Cardiac fibroblast (primary cell): ENCODE measurements at regions not wholly inside any gene's neighbourhood (a gene's known extent, or its start where the extent isn't known, plus 50 kb on each side); places are given as distances from the start of the nearest gene placed in this dataset.
A peak's percentile ranks its signal among the peaks of the same experiment; 100 is the strongest.

Experiments used
- DNase-seq, 2 donors: peaks; one replicate each; pipeline versions ENCODE4 v3.0.0 to v3.0.0-alpha.2; 2010; ENCODE audit warnings: low read depth in 2 of 2
- H3K4me3 ChIP-seq, 2 donors: replicated peaks in 1 of 2; 1 replicate in 1 of 2; 2 replicates in 1 of 2; pipeline ENCODE4 v1.5.1; 2011; ENCODE audit warnings: low read depth in 2 of 2, low read length in 2 of 2, mild to moderate bottlenecking in 2 of 2, moderate library complexity in 1 of 2
- TF ChIP-seq, protein P1 (sequence below): IDR thresholded peaks from one replicate; pipeline ENCODE4 v1.5.1; 2011; ENCODE audit warnings: low read depth, mild to moderate bottlenecking, low read length, inconsistent platforms

DNA sequence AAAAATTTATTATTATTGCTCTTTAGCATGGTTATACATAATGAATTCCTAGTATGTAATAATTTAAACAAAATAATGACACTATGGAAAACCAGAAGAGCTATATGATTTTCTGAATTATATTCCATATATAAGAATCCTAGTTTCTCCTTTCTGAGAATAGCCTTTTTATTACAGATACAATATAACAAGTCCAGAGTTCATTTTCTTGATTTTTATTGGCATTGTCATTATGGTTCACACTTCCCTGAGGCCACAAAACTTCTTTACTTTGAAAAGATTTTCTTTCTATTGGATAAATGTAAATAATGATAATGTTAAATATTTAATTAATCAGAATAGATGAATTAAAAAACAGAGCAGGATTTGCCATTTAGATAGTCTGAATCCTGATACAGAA is 362.3 kb upstream of the BCHE start:
- TF ChIP-seq, protein P1, sequence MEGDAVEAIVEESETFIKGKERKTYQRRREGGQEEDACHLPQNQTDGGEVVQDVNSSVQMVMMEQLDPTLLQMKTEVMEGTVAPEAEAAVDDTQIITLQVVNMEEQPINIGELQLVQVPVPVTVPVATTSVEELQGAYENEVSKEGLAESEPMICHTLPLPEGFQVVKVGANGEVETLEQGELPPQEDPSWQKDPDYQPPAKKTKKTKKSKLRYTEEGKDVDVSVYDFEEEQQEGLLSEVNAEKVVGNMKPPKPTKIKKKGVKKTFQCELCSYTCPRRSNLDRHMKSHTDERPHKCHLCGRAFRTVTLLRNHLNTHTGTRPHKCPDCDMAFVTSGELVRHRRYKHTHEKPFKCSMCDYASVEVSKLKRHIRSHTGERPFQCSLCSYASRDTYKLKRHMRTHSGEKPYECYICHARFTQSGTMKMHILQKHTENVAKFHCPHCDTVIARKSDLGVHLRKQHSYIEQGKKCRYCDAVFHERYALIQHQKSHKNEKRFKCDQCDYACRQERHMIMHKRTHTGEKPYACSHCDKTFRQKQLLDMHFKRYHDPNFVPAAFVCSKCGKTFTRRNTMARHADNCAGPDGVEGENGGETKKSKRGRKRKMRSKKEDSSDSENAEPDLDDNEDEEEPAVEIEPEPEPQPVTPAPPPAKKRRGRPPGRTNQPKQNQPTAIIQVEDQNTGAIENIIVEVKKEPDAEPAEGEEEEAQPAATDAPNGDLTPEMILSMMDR, result no peak
- no peak for DNase-seq

DNA sequence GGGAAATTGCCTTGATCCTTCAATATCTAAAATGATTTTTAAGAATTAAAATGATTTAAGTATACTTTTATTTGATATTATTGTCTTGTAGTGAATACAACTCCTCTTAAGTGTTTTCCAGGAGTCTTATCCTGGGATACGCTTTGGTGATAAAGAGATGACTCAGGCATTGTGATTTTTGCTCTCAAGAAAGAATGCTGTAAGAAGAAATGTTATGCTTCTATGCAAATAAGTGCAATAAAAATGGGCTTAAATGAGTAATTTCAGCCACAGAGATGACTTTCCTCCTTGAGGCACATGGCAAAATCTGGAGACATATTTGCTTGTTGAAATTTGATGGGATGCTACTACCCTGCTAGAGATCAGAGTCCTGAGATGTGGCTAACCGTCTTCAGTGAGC is 358.6 kb upstream of the BCHE start:
- DNase-seq, result no peak
- H3K4me3 ChIP-seq, result no peak overlapping the region
- TF ChIP-seq, protein P1, result no peak

More for the DNA sequence above, 362.3 kb upstream of the BCHE start:
- no peak overlapping the region for H3K4me3 ChIP-seq

DNA sequence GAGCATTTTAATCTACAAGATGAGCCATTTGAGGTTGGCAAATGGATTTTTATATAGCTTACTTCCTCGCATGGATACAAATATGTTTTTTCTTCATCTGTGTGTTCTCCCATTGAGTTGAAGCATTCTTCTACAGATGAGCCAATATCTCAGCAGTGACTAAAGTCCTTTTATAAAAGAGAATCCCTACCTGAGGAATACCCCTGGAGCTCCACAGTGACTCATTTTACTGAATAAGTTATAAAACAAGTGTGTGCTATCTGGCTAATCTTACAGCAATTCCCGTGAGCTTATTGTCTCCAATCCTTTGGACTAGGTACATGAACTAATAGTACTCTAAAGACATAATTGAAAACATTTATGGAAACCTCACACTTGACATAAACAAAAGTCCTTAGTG is 354.2 kb upstream of the BCHE start:
- H3K4me3 ChIP-seq, result no peak overlapping the region
- DNase-seq, result no peak
- TF ChIP-seq, protein P1, result no peak

DNA sequence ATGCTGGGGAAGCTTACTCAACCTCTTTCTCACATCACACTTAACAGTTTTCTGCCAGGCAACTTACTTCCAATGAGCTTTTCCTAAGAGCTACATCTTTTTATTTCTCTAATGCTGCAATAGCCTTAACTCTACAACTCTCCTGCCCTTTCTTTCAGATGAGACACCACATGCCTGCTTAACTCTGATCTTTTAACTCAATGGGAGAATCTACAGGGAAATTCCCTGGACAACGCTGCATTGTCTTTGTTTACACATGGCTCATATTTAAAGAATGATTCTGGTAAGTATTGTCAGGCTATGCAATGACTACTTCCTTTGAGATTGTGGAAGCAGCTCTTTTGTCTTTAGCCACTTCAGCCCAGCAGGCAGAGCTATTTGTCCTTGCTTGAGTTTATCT is 353.1 kb upstream of the BCHE start:
- H3K4me3 ChIP-seq, result no peak overlapping the region
- TF ChIP-seq, protein P1, result no peak
- DNase-seq, result peak in 1 of 2 donors; percentile 10

DNA sequence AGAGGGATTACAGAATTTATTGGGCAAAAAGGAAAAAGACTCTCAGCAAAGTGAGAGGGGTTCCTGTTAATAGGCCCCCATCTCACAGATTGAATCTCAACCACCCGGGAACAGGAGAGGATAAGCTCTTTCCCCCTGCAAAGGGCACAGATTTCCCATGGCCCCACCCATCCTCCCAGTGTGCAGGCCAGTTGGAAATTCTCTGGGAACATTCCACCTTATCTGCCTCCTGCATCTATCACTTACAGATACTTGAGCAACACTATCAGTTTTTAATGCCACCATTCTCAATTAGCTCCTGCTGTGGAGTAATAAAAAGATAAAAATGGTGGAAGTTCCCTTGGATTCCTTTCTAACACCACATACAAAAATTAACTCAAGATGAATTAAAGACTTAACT is 350.0 kb upstream of the BCHE start:
- TF ChIP-seq, protein P1, result no peak
- no peak overlapping the region for H3K4me3 ChIP-seq

DNA sequence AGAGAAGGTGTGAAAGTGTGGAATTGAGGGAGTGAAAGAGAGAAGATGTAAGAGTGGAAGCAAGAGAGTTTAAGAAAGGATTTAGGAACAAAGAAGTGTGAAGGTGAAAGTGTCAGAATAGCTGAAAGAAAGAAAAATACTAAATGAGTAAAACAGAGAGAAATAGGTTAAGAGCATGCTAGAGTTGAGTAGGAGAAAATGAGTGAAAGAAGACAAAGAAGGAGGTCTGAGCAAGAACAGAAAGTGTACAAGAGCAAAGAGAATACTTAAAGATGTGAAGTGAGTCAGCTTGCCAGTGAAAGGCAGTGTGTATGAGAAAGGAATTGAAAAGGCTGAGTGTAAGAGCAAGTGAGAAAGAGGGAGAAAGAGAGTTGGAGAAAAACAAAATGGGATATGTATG is 348.8 kb upstream of the BCHE start:
- TF ChIP-seq, protein P1, result no peak
- H3K4me3 ChIP-seq, result no peak overlapping the region
- no peak for DNase-seq

More for the DNA sequence above, 350.0 kb upstream of the BCHE start:
- DNase-seq, result no peak

DNA sequence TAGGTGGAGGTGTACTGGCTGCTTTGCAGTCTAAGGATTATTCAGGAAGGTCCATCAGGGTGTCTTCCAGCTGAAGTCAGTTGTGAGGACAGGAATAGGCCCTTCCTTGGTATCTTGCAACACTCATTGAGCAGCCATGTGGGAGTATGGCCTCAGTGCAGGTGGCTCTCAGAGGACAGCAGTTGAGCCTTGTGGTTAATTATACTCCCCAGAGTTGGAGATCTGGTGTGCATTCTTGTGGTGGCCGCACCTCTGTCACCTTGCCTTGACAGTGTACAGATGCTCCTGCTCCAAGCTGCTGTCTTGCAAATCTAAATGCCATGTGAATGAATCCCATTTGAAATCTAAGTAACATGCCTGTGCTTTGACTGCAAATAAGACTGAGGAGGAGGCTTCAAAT is 339.9 kb upstream of the BCHE start:
- TF ChIP-seq, protein P1, result no peak
- H3K4me3 ChIP-seq, result no peak overlapping the region
- no peak for DNase-seq
